ENCODE measurements at regions not wholly inside any gene's neighbourhood (a gene's known extent, or its start where the extent isn't known, plus 50 kb on each side); places are given as distances from the start of the nearest gene placed in this dataset.

- Histone ChIP-seq H3K36me3 (no peaks in the 10 kb centered on the region), H3K27ac (no peak overlapping the region), H3K4me3 (no peak overlapping the region), H3K9me3 (peaks cover 0 to 1% (median 0%) of the 10 kb centered on the region in 8 donors), H3K4me1 (no peaks in the 10 kb centered on the region), H3K27me3 (replicated peaks in 1 of 7) (no peaks in the 10 kb centered on the region)
- intact Hi-C loops (cut with DNase I; ENCODE audit: low total_unique reads): no loop called here
- WGBS, 5 donors: 46 to 60% (median 57%) methylated on average over 4 of the region's 4 CpGs
- TF ChIP-seq POLR2A (IDR thresholded peaks at IDR 0.05) (no peak), CTCF (IDR thresholded peaks at IDR 0.05 in 8 of 11, conservative IDR thresholded peaks at IDR 0.05 in 3 of 11) (no peak), POLR2AphosphoS5 (IDR thresholded peaks at IDR 0.05) (no peak)
- no peak for DNase-seq
Observed at GRCh38 chr3:3383461-3383860, 204.0 kb upstream of the CRBN start.

GRCh38 chr3:3372210-3372777 lies 192.8 kb upstream of the CRBN start:
- WGBS, 5 donors: 54 to 65% (median 58%) methylated on average over 5 of the region's 5 CpGs
- Histone ChIP-seq H3K4me3 (no peak overlapping the region), H3K36me3 (no peaks in the 10 kb centered on the region), H3K27me3 (replicated peaks in 1 of 7) (peaks cover 0 to 5% (median 0%) of the 10 kb centered on the region in 7 donors), H3K4me1 (no peaks in the 10 kb centered on the region), H3K9me3 (peaks cover 0 to 39% (median 20%) of the 10 kb centered on the region in 8 donors), H3K27ac (no peak overlapping the region)
- no peak for TF ChIP-seq POLR2AphosphoS5 (IDR thresholded peaks at IDR 0.05)
- TF ChIP-seq POLR2A (IDR thresholded peaks at IDR 0.05): no peak
- TF ChIP-seq CTCF (IDR thresholded peaks at IDR 0.05 in 8 of 11, conservative IDR thresholded peaks at IDR 0.05 in 3 of 11): no peak
- DNase-seq: no peak
- intact Hi-C loops (cut with DNase I; ENCODE audit: low total_unique reads): no loop called here

- intact Hi-C loops (cut with DNase I; ENCODE audit: low total_unique reads): no loop called here
- Histone ChIP-seq H3K27ac (no peak overlapping the region), H3K4me3 (no peak overlapping the region), H3K36me3 (no peaks in the 10 kb centered on the region), H3K9me3 (peaks cover 0 to 4% (median 0%) of the 10 kb centered on the region in 8 donors), H3K4me1 (no peaks in the 10 kb centered on the region), H3K27me3 (replicated peaks in 1 of 7) (peaks cover 0 to 5% (median 0%) of the 10 kb centered on the region in 7 donors)
- TF ChIP-seq POLR2AphosphoS5 (IDR thresholded peaks at IDR 0.05) (no peak), POLR2A (IDR thresholded peaks at IDR 0.05) (no peak), CTCF (IDR thresholded peaks at IDR 0.05 in 8 of 11, conservative IDR thresholded peaks at IDR 0.05 in 3 of 11) (no peak)
- 59 to 73% (median 67%) methylated on average over 4 of the region's 4 CpGs for WGBS, 5 donors
- DNase-seq: no peak
Observed at GRCh38 chr3:3368306-3368705, 188.8 kb upstream of the CRBN start.

GRCh38 chr3:3366386-3366785 lies 186.9 kb upstream of the CRBN start:
- intact Hi-C loops (cut with DNase I; ENCODE audit: low total_unique reads): no loop called here
- WGBS, 5 donors: 51 to 76% (median 60%) methylated on average over 5 of the region's 5 CpGs
- Histone ChIP-seq H3K27me3 (replicated peaks in 1 of 7) (no peaks in the 10 kb centered on the region), H3K27ac (no peak overlapping the region), H3K9me3 (no peaks in the 10 kb centered on the region), H3K4me1 (no peaks in the 10 kb centered on the region), H3K36me3 (no peaks in the 10 kb centered on the region), H3K4me3 (no peak overlapping the region)
- TF ChIP-seq CTCF (IDR thresholded peaks at IDR 0.05 in 8 of 11, conservative IDR thresholded peaks at IDR 0.05 in 3 of 11) (no peak), POLR2AphosphoS5 (IDR thresholded peaks at IDR 0.05) (no peak), POLR2A (IDR thresholded peaks at IDR 0.05) (no peak)
- no peak for DNase-seq
